CD4-positive, alpha-beta T cell treated with Interleukin-17A for 1 hour (primary cell): ENCODE measurements at regions not wholly inside any gene's neighbourhood (a gene's known extent, or its start where the extent isn't known, plus 50 kb on each side); places are given as distances from the start of the nearest gene placed in this dataset.
"Not testable (repeated sequence)": the region's sequence is repeated elsewhere in the genome, so short reads cannot be mapped to it uniquely, and the experiment has no call there.

Source experiments
- DNase-seq: peaks from one replicate; pipeline ENCODE4 v3.0.0-alpha.2; 2020

GRCh38 chr2:4049463-4049862 is 346.1 kb downstream of the DCDC2C start:
- no peak for DNase-seq

DNA sequence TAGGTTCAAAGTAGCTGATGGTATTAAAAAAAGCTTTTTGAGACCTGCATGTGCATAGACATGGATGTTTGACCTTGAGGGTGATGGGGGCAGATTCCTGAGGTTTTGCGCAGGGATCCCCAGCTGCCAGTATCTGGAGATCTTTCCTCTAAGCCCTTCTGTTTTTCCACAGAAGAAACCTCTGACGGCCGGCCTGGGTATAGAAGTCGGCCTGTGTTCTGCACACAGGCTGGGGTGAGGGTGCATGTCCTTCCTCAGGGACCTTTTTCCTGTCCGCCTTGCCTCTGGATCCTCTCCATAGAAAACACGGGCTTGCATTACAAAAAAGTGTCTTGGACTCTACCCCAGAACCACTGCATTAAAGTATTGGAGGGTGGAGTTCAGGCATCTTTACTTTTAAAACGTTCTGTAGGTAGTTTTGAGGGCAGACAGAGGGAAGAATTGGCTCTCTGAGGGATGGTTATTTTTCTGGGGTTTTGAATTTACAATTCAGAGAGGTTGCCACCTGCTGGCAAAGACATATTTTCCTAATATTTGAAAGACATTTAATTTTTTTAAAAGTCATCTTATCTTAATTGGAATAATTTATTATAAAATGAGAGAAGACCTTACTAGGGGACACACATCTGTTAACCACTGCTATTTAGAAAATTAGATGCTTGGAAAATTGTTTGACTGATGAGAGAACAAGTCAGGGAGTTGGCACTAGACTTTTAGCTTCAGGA is 350.6 kb downstream of the DCDC2C start:
- no peak for DNase-seq

DNA sequence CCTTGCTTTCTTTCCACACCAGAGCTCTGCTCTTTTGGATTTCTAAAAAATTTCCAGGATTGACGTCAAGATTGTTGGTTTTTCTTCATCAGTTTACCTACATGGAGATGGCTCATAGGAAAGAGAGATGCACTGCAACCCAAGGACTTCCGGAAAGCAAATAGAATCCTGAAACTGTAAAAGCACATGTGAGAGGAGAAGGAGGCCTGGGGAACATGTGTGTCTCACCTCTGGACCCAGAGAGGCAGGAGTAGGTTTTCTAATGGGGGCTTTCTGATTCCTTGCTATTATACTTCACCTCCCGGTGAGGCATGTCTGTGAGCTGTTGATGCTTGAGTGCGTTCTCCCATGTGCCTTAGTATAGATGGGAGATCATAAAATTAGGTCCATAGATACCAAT is 362.8 kb downstream of the DCDC2C start:
- DNase-seq: no peak

- no peak for DNase-seq
These were observed 369.7 kb downstream of the DCDC2C start for GRCh38 chr2:4073026-4073569.

- DNase-seq: no peak
These were observed 373.6 kb downstream of the DCDC2C start for GRCh38 chr2:4077017-4077416.

GRCh38 chr2:4085186-4085585 is 381.8 kb downstream of the DCDC2C start:
- no peak for DNase-seq

DNA sequence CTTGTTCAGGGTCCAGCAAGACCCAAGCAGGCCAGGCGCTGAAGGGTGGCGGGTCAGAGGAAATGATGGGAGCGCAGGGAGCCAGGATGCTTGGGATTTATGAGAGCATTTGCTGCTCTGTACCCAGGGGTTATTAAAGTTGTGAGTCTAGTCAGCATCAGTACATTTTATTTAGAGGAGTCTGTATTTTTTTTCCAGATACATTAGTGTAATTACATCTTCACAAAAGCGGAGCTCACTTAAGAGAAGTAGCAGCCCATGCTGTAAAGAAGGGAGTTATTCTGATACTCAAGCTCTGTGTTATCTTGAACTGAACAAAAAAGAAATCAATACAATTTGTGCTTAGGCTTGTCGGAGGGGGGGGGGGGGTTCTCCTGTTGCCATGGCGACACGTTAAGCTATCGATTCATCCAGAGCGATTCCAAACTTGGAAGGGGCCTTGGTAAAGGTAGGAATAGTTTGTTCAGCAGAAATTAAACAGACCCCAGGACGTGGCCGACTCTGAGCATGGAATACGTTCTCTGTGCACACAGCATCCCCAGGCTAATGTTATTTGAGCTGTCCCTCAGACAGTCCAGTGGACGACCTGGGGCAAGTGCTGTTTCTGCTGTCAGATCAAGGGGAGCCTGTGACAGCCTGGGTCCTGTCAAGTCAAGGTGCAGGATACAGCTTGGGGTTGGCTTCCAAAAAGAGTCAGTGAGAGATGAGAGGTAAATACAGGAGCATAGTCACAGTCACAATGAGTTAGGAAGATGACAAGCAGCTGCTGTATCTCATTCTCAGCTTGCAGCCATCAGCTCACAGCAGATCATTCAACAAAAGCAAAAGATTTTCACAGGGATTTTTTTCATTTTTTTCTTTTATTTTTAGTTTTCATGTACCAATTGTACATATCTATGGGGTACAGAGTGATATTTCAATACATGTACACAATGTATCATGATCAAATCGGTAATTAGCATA is 387.6 kb downstream of the DCDC2C start:
- DNase-seq: no peak

DNA sequence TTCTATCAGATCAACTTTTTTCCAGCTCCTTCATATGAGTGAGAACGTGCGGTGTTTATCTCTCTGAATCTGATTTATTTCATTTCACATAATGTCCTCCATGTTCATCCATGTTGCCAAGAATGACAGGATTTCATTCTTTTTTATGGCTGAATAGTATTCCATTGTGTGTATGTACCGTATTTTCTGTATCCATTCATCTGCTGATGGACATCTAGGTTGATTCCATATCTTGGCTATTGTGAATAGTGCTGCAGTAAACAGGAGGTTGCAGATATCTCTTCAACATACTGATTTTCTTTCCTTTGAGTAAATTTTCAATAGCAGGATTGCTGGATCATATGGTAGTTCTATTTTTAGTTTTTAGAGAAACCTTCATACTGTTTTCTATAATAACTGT is 388.5 kb downstream of the DCDC2C start:
- DNase-seq: no peak

DNA sequence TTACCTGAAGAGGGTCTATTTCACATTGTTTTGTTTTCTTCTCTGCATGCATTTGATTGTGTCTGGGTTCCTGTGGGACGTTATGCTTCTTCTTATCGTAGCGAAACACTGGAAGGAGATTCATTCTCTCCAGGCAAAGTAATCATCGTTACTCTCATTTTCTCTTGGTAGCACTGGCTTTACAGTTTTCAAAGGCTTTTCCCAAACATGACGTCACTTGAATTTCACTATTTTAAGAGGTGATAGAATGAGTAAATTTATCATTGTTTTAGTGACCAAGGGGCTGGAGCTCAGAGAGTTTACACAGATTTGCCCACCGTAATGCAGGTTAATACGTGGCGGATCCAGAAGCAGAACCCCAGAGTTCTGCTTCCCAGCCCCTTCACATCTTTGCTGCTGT is 391.4 kb downstream of the DCDC2C start:
- DNase-seq: no peak

- no peak for DNase-seq
These were observed 393.8 kb downstream of the DCDC2C start for GRCh38 chr2:4096978-4097766.

- no peak for DNase-seq
These were observed 394.8 kb downstream of the DCDC2C start for GRCh38 chr2:4098137-4098536.

GRCh38 chr2:4101936-4102335 is 398.6 kb downstream of the DCDC2C start:
- no peak for DNase-seq

- DNase-seq: no peak
These were observed 403.8 kb downstream of the DCDC2C start for GRCh38 chr2:4107179-4107578.

GRCh38 chr2:4110273-4110672 is 406.9 kb downstream of the DCDC2C start:
- DNase-seq: no peak

DNA sequence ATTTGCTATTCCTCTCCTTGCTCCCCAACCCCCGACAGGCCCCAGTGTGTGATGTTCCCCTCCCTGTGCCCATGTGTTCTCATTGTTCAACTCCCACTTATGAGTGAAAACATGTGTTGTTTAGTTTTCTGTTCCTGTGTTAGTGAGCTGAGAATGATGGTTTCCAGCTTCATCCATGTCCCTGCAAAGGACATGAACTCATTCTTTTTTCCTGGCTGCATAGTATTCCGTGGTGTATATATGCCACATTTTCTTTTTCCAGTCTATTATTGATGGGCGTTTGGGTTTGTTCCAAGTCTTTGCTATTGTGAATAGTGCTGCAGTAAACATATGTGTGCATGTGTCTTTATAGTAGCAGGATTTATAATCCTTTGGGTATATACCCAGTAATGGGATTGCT is 412.1 kb downstream of the DCDC2C start:
- not testable (repeated sequence) for DNase-seq

- no peak for DNase-seq
These were observed 419.4 kb downstream of the DCDC2C start for GRCh38 chr2:4122726-4123125.

GRCh38 chr2:4130651-4131050 is 427.3 kb downstream of the DCDC2C start:
- DNase-seq: no peak

DNA sequence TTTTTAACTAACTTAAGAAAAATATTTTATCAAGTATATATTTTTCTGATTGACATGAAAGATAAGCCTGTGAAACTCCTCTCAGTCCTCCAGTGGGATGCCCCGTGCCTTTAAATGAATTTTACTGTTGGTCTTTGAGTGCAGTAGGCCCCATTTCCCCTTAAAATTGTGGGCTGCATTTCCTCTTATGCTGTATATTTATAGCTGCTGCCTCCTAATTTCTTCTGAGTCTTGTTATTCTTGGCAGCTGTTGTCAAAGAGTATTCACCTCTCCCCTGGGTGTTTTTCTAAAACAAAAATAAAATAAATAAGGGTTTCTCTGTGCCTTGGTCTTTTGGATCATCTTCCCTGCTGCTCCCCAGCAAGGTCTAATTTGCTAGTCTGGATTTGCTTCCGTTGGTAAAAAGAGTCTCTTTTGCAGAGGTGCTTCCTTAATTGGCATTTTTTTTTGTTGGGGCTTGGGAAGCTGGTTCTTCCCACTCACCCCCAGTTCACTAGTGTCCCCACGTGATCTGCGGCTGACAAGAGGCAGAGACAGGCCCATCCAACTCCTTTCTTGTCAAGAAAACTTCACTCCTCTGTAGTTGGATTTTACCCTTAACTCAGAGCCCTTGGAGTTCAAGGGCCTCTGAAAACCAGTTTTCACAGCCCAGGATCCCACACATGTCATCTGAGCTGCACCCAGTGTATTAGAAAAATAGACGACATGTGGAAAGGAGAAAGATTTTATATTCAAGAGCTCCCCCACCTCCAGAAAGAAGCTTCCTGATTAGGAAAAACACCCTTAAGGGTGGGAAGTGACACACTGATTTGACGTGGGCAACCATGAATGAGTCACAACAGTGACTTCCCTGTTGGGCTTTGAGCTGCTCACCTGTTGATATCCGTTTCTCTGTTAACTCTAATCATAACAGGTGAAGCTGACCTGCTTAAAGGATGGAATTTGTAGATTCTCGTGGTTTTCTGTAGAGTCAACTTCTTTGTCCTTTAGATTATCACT is 431.5 kb downstream of the DCDC2C start:
- no peak for DNase-seq

DNA sequence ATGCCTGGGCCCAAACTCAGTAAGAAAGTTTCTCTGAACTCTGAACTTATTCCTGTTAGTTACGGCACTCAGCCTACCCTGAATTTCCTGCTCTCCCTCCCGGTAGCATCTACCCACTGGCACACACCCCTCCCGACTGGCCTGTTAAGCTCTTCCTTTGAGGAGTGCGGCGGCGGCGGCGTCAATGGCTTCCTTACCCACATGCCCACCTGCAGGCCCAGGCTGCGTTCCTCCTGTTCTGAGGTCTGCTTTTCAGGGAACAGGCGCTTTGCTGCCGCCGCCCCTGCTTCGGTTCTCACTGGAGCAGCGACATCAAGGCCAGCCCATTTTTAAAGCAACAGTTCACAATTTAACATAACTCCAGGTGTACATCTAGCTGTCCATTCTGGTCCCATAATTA is 432.4 kb downstream of the DCDC2C start:
- DNase-seq: no peak

GRCh38 chr2:4139316-4139715 is 435.9 kb downstream of the DCDC2C start:
- DNase-seq: no peak

GRCh38 chr2:4139731-4140130 is 436.4 kb downstream of the DCDC2C start:
- DNase-seq: no peak
